ENCODE measurements at regions not wholly inside any gene's neighbourhood (a gene's known extent, or its start where the extent isn't known, plus 50 kb on each side); places are given as distances from the start of the nearest gene placed in this dataset.

DNA sequence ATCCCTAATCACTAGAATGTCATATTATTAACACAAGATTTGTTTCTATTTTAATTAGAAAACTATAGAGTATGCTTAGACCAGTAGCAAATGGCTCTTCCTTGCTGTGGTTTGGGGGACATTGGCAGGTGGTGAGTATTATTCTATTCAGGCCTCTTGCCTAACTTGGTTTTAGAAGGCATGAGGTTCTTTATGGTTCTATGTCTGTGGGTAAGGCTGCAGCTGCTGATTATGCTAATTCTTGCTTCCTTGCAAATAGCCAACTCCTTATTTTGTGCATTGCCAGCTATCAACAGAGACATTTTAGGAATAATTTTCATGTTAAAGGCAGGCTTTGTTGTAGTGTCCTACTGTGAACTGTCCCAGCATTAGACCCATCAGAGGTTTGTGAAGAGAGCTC is 1344.9 kb downstream of the UQCRFS1 start:
- no peak for DNase-seq
- no peaks in the 10 kb centered on the region for H3K36me3 ChIP-seq
- H3K9me3 ChIP-seq = peaks cover 0 to 57% (median 33%) of the 10 kb centered on the region in 8 donors
- no peak for TF ChIP-seq POLR2A (IDR thresholded peaks at IDR 0.05)
- H3K4me1 ChIP-seq = no peaks in the 10 kb centered on the region
- H3K4me3 ChIP-seq = no peak overlapping the region
- no peaks in the 10 kb centered on the region for H3K27me3 ChIP-seq (replicated peaks in 1 of 7)
- intact Hi-C loops (cut with DNase I; ENCODE audit: low total_unique reads) = no loop called here
- no peak overlapping the region for H3K27ac ChIP-seq

DNA sequence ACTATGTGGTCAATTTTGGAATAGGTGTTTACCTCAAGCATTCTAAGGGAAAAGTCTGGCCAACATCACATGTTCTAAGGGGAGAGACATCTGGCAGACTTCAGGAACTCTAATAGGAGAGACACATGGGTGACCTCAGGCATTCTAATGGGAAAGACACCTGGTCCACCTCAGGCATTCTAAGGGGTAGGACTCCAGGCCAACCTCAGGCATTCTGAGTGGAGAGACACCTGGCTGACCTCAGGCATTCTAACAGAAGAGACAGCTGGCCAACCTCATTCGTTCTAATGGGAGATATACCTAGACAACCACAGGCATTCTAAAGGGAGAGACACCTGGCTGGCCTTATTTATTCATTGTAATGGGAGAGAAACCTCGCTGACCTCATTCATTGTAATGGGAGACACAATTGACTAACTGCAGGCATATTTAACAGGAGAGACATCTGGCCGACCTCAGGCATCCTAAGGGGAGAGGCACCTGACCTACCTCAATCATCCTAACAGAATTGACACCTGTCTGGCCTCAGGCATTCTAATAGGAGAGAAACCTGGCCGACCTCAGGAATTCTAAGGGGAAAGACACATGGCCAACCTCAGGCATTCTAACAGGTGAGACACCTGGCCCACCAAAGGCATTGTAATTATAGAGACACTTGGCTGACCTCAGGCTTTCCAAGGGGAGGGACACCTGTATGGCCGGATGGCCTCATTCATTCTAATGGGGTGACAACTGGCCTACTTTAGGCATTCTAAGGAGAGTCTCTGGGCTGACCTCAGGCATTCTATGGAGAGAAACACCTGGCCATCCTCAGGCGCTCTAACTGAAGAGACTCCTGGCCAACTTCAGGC is 1346.8 kb downstream of the UQCRFS1 start:
- no peaks in the 10 kb centered on the region for H3K27me3 ChIP-seq (replicated peaks in 1 of 7)
- H3K27ac ChIP-seq = no peak overlapping the region
- no peaks in the 10 kb centered on the region for H3K36me3 ChIP-seq
- TF ChIP-seq POLR2AphosphoS5 (IDR thresholded peaks at IDR 0.05) (no peak), POLR2A (IDR thresholded peaks at IDR 0.05) (no peak)
- TF ChIP-seq, protein P1, sequence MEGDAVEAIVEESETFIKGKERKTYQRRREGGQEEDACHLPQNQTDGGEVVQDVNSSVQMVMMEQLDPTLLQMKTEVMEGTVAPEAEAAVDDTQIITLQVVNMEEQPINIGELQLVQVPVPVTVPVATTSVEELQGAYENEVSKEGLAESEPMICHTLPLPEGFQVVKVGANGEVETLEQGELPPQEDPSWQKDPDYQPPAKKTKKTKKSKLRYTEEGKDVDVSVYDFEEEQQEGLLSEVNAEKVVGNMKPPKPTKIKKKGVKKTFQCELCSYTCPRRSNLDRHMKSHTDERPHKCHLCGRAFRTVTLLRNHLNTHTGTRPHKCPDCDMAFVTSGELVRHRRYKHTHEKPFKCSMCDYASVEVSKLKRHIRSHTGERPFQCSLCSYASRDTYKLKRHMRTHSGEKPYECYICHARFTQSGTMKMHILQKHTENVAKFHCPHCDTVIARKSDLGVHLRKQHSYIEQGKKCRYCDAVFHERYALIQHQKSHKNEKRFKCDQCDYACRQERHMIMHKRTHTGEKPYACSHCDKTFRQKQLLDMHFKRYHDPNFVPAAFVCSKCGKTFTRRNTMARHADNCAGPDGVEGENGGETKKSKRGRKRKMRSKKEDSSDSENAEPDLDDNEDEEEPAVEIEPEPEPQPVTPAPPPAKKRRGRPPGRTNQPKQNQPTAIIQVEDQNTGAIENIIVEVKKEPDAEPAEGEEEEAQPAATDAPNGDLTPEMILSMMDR (IDR thresholded peaks at IDR 0.05 in 8 of 11, conservative IDR thresholded peaks at IDR 0.05 in 3 of 11) = no peak
- no peak overlapping the region for H3K4me3 ChIP-seq
- H3K9me3 ChIP-seq = peaks cover 0 to 63% (median 40%) of the 10 kb centered on the region in 8 donors
- intact Hi-C loops (cut with DNase I; ENCODE audit: low total_unique reads) = no loop called here
- WGBS, 5 donors = 70 to 81% (median 74%) methylated on average over 6 of the region's 6 CpGs
- no peaks in the 10 kb centered on the region for H3K4me1 ChIP-seq
- DNase-seq = no peak

DNA sequence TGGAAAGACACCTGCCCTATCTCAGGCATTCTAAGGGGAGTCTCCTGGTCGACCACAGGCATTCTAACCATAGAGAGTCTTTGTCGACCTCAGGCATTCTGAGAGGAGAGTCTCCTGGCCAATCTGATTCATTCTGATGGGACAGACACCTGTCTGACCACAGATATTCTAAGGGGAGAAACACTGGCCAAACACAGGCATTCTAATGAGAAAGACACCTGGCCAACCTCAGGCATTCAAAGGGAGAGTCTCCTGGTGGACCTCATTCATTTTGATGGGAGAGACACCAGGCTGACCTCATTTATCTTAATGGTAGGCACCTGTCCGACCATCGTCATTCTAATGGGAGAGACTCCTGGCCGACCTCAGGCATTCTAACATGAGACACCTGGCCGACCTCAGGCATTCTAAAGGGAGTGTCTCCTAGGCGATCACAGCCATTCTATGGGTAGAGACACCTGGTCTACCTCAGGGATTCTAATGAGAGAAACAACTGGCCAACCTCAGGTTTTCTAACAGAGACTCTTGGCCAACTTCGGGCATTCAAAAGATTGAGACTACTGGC is 1351.5 kb downstream of the UQCRFS1 start:
- Histone ChIP-seq H3K36me3 (no peaks in the 10 kb centered on the region), H3K4me3 (no peak overlapping the region), H3K4me1 (no peaks in the 10 kb centered on the region), H3K27ac (no peak overlapping the region), H3K27me3 (replicated peaks in 1 of 7) (no peaks in the 10 kb centered on the region), H3K9me3 (peaks cover 6 to 93% (median 84%) of the 10 kb centered on the region in 8 donors)
- no peak for DNase-seq
- TF ChIP-seq, protein P1 (IDR thresholded peaks at IDR 0.05 in 8 of 11, conservative IDR thresholded peaks at IDR 0.05 in 3 of 11) = no peak
- WGBS, 5 donors = 77 to 83% (median 80%) methylated on average over 8 of the region's 8 CpGs
- intact Hi-C loops (cut with DNase I; ENCODE audit: low total_unique reads) = no loop called here

DNA sequence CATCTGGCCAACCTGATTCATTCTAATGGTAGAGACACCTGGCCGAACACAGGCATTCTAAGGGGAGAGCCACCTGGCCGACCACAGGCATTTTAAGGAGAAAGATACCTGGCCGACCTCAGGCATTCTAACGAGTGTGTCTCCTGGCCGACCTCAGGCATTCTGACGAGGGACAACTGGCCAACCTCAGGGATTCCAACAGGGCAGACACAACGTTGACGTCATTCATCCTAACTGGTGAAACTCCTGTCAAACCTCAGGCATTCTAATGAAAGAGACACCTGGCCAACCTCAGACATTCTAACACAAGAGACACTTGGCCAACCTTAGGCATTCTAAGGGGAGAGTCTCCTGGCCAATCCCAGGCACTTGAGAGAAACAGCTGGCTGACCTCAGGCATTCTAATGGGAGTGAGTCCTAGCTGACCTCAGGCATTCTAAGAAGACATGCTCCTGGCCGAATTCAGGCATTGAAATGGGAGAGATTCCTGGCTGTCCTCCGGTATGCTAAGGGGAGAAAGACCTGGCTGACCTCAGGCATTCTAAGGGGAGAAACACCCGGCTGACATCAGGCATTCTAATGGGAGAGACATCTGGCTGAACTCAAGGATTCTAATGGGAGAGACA is 1352.5 kb downstream of the UQCRFS1 start:
- H3K9me3 ChIP-seq = peaks cover 6 to 92% (median 85%) of the 10 kb centered on the region in 8 donors
- no peaks in the 10 kb centered on the region for H3K36me3 ChIP-seq
- TF ChIP-seq POLR2AphosphoS5 (IDR thresholded peaks at IDR 0.05) = no peak
- no peak for TF ChIP-seq POLR2A (IDR thresholded peaks at IDR 0.05)
- no peak overlapping the region for H3K27ac ChIP-seq
- H3K27me3 ChIP-seq (replicated peaks in 1 of 7) = no peaks in the 10 kb centered on the region
- 88 to 94% (median 90%) methylated on average over 11 of the region's 11 CpGs for WGBS, 5 donors
- H3K4me3 ChIP-seq = no peak overlapping the region
- intact Hi-C loops (cut with DNase I; ENCODE audit: low total_unique reads) = no loop called here
- no peak for DNase-seq
- H3K4me1 ChIP-seq = no peaks in the 10 kb centered on the region

DNA sequence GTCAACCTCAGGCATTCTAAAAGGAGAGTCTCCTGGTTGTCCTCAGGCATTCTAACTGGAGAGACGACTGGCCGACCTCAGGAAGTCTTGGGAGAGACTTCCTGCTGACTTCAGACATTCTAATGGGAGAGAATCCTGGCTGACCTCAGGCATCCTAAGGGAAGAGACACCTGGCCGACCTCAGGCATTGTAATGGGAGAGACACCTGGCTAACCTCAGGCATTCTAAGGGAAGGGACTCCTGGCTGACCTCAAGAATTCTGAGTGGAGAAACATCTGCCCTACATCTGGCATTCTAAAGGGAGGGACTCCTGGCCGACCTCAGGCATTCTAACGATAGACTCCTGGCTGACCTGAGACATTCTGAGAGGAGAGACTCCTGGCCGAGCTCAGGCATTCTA is 1353.3 kb downstream of the UQCRFS1 start:
- TF ChIP-seq POLR2AphosphoS5 (IDR thresholded peaks at IDR 0.05) = no peak
- TF ChIP-seq, protein P1 (IDR thresholded peaks at IDR 0.05 in 8 of 11, conservative IDR thresholded peaks at IDR 0.05 in 3 of 11) = no peak
- no peak for TF ChIP-seq POLR2A (IDR thresholded peaks at IDR 0.05)

More for the DNA sequence above, 1353.3 kb downstream of the UQCRFS1 start:
- Histone ChIP-seq H3K27ac (no peak overlapping the region), H3K36me3 (no peaks in the 10 kb centered on the region), H3K9me3 (peaks cover 6 to 93% (median 88%) of the 10 kb centered on the region in 8 donors), H3K4me3 (no peak overlapping the region), H3K4me1 (no peaks in the 10 kb centered on the region), H3K27me3 (replicated peaks in 1 of 7) (no peaks in the 10 kb centered on the region)
- intact Hi-C loops (cut with DNase I; ENCODE audit: low total_unique reads) = no loop called here
- 79 to 93% (median 88%) methylated on average over 5 to 6 of the region's 6 CpGs for WGBS, 5 donors
- DNase-seq = no peak

Measured in spleen (tissue), 11 donors.